ENCODE measurements at regions not wholly inside any gene's neighbourhood (a gene's known extent, or its start where the extent isn't known, plus 50 kb on each side); places are given as distances from the start of the nearest gene placed in this dataset.

DNA sequence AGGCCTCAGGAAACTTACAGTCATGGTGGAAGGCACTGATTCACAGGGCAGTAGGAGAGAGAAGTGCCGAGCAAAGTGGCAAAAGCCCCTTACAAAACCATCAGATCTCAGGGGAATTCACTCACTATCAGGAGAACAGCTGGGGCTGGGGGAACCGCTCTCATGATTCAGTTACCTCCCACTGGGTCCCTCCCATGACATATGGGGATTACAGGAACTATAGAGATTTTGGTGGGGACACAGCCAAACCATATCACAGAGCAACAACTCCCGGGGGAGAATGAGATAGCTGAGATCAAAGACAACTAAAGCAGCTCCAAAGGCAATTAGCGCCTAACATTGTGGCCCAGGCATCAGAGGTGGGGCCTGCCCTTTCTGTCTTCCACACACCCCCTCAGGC lies 85.4 kb upstream of the VOPP1 start:
- CTCF ChIA-PET: no interaction called here

DNA sequence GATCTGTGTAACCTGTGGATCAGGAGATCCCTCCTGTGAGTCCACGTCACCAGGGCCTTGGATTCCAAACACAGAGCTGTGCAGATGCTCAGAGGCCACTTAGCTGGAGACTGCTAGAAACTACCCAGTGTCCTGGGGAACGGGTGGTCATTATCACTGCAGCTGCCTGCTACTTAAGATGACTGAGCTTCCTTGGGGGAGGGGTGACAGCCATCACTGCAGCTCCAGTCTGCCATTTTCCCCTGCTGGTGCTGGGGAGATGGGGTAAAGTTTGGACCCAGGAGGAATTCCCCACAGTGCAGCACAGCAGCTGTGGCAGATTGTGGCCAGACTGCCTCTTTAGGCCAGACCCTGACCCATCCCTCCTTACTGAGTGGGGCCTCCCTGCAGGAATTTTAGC lies 78.8 kb upstream of the VOPP1 start:
- ATAC-seq (ENCODE audit: poor library complexity) (no peak), DNase-seq (no peak)
- Mint-ChIP-seq H3K27me3 (peaks cover 12% of the 10 kb centered on the region), H3K4me1 (ENCODE audit: low read depth) (no peaks in the 10 kb centered on the region), H3K36me3 (ENCODE audit: low read depth) (no peaks in the 10 kb centered on the region), H3K9me3 (no peaks in the 10 kb centered on the region), H3K27ac (no peak overlapping the region), H3K4me3 (no peak overlapping the region)
- intact Hi-C loops (cut with DNase I, micrococcal nuclease): no loop called here
- H3K27me3 ChIP-seq (ENCODE audit: control insufficient read depth in 1 of 2, insufficient read depth in 2 of 2, low read length in 2 of 2): no peaks in the 10 kb centered on the region
- H3K36me3 ChIP-seq (ENCODE audit: insufficient read depth, low read length): no peaks in the 10 kb centered on the region
- POLR2A ChIA-PET: no interaction called here
- no peak overlapping the region for H3K4me3 ChIP-seq (ENCODE audit: low read length)
- H3K27ac ChIP-seq (ENCODE audit: low read depth in 1 of 2, low read length in 2 of 2): no peak overlapping the region
- CTCF ChIA-PET: no interaction called here
- no peaks in the 10 kb centered on the region for H3K4me1 ChIP-seq (ENCODE audit: insufficient read depth, low read length)
- H3K9me3 ChIP-seq (ENCODE audit: control insufficient read depth in 1 of 2, insufficient read depth in 1 of 2, low read length in 2 of 2): no peaks in the 10 kb centered on the region
- no peak for TF ChIP-seq CTCF (IDR thresholded peaks at IDR 0.05)

More for the DNA sequence above, 85.4 kb upstream of the VOPP1 start:
- H3K36me3 Mint-ChIP-seq (ENCODE audit: low read depth): no peaks in the 10 kb centered on the region
- peaks cover 10% of the 10 kb centered on the region for H3K27me3 Mint-ChIP-seq
- no peaks in the 10 kb centered on the region for H3K27me3 ChIP-seq (ENCODE audit: control insufficient read depth in 1 of 2, insufficient read depth in 2 of 2, low read length in 2 of 2)
- H3K4me1 ChIP-seq (ENCODE audit: insufficient read depth, low read length): no peaks in the 10 kb centered on the region
- intact Hi-C loops (cut with DNase I, micrococcal nuclease): no loop called here
- no peaks in the 10 kb centered on the region for H3K36me3 ChIP-seq (ENCODE audit: insufficient read depth, low read length)
- DNase-seq (no peak), ATAC-seq (ENCODE audit: poor library complexity) (no peak)
- TF ChIP-seq CTCF (IDR thresholded peaks at IDR 0.05): no peak
- H3K4me1 Mint-ChIP-seq (ENCODE audit: low read depth): no peaks in the 10 kb centered on the region
- no peak overlapping the region for H3K4me3 Mint-ChIP-seq
- H3K4me3 ChIP-seq (ENCODE audit: low read length): no peak overlapping the region
- H3K27ac Mint-ChIP-seq: no peak overlapping the region
- H3K9me3 Mint-ChIP-seq: no peaks in the 10 kb centered on the region
- no peaks in the 10 kb centered on the region for H3K9me3 ChIP-seq (ENCODE audit: control insufficient read depth in 1 of 2, insufficient read depth in 1 of 2, low read length in 2 of 2)
- H3K27ac ChIP-seq (ENCODE audit: low read depth in 1 of 2, low read length in 2 of 2): no peak overlapping the region
- POLR2A ChIA-PET: no interaction called here

GRCh38 chr7:55649238-55649637 lies 76.9 kb upstream of the VOPP1 start:
- H3K4me3 Mint-ChIP-seq: no peak overlapping the region
- H3K9me3 Mint-ChIP-seq: no peaks in the 10 kb centered on the region
- ATAC-seq (ENCODE audit: poor library complexity) (no peak), DNase-seq (no peak)
- no peaks in the 10 kb centered on the region for H3K36me3 ChIP-seq (ENCODE audit: insufficient read depth, low read length)
- intact Hi-C loops (cut with DNase I, micrococcal nuclease): loop anchor here in 1 of 2 experiments (10.0 kb wide), 1 partner anchor 356 kb away; no protein-coding TSS in a partner anchor
- CTCF ChIA-PET: no interaction called here
- no peaks in the 10 kb centered on the region for H3K4me1 ChIP-seq (ENCODE audit: insufficient read depth, low read length)
- POLR2A ChIA-PET: no interaction called here
- H3K36me3 Mint-ChIP-seq (ENCODE audit: low read depth): no peaks in the 10 kb centered on the region
- no peak overlapping the region for H3K4me3 ChIP-seq (ENCODE audit: low read length)
- no peaks in the 10 kb centered on the region for H3K27me3 ChIP-seq (ENCODE audit: control insufficient read depth in 1 of 2, insufficient read depth in 2 of 2, low read length in 2 of 2)
- no peak for TF ChIP-seq CTCF (IDR thresholded peaks at IDR 0.05)
- no peak overlapping the region for H3K27ac Mint-ChIP-seq
- no peak overlapping the region for H3K27ac ChIP-seq (ENCODE audit: low read depth in 1 of 2, low read length in 2 of 2)
- no peaks in the 10 kb centered on the region for H3K4me1 Mint-ChIP-seq (ENCODE audit: low read depth)
- peaks cover 12% of the 10 kb centered on the region for H3K27me3 Mint-ChIP-seq
- H3K9me3 ChIP-seq (ENCODE audit: control insufficient read depth in 1 of 2, insufficient read depth in 1 of 2, low read length in 2 of 2): no peaks in the 10 kb centered on the region

Data from CD4-positive, alpha-beta T cell (primary cell).